GF-D8 (cell line): ENCODE measurements at regions not wholly inside any gene's neighbourhood (a gene's known extent, or its start where the extent isn't known, plus 50 kb on each side); places are given as distances from the start of the nearest gene placed in this dataset.

Experiments
- DNase-seq: peaks from one replicate; lab custom pipeline; 2025; lab: John Stamatoyannopoulos, UW

- no peak for DNase-seq
These were observed 620.8 kb downstream of the HTR1A start for GRCh38 chr5:63341442-63341841.

- no peak for DNase-seq
These were observed 638.3 kb downstream of the HTR1A start for GRCh38 chr5:63323926-63324325.

- no peak for DNase-seq
These were observed 647.7 kb downstream of the HTR1A start for GRCh38 chr5:63314551-63314950.

- no peak for DNase-seq
These were observed 651.6 kb downstream of the HTR1A start for GRCh38 chr5:63310644-63311043.

- DNase-seq = no peak
These were observed 655.3 kb downstream of the HTR1A start for GRCh38 chr5:63306909-63307308.

- no peak for DNase-seq
These were observed 668.9 kb downstream of the HTR1A start for GRCh38 chr5:63293317-63293716.

GRCh38 chr5:63286724-63287123 is 675.5 kb downstream of the HTR1A start:
- DNase-seq = no peak

GRCh38 chr5:63263411-63263810 is 684.8 kb downstream of the LRRC70 start:
- no peak for DNase-seq

GRCh38 chr5:63262185-63262981 is 683.8 kb downstream of the LRRC70 start:
- no peak for DNase-seq

- DNase-seq = no peak
These were observed 683.1 kb downstream of the LRRC70 start for GRCh38 chr5:63261695-63262094.

- no peak for DNase-seq
These were observed 677.0 kb downstream of the LRRC70 start for GRCh38 chr5:63255594-63255993.

GRCh38 chr5:63250939-63251338 is 672.3 kb downstream of the LRRC70 start:
- DNase-seq = no peak

- no peak for DNase-seq
These were observed 671.3 kb downstream of the LRRC70 start for GRCh38 chr5:63249960-63250359.

GRCh38 chr5:63247651-63248050 is 669.0 kb downstream of the LRRC70 start:
- no peak for DNase-seq

- no peak for DNase-seq
These were observed 666.7 kb downstream of the LRRC70 start for GRCh38 chr5:63245271-63245670.

GRCh38 chr5:63240063-63240755 is 661.6 kb downstream of the LRRC70 start:
- no peak for DNase-seq

- DNase-seq = no peak
These were observed 655.3 kb downstream of the LRRC70 start for GRCh38 chr5:63233911-63234310.

- no peak for DNase-seq
These were observed 654.7 kb downstream of the LRRC70 start for GRCh38 chr5:63233361-63233760.

- no peak for DNase-seq
These were observed 652.1 kb downstream of the LRRC70 start for GRCh38 chr5:63230754-63231153.

- no peak for DNase-seq
These were observed 649.5 kb downstream of the LRRC70 start for GRCh38 chr5:63228154-63228553.

- DNase-seq = no peak
These were observed 641.6 kb downstream of the LRRC70 start for GRCh38 chr5:63220244-63220643.

- DNase-seq = no peak
These were observed 638.8 kb downstream of the LRRC70 start for GRCh38 chr5:63217422-63217821.

- DNase-seq = no peak
These were observed 634.6 kb downstream of the LRRC70 start for GRCh38 chr5:63213256-63213655.
